K562 (cell line): ENCODE measurements at regions not wholly inside any gene's neighbourhood (a gene's known extent, or its start where the extent isn't known, plus 50 kb on each side); places are given as distances from the start of the nearest gene placed in this dataset.

Experiments
- ATAC-seq: fragments of 200-7000 bp; cut with Tn5 transposase; 3 replicates; pipeline ENCODE4 v1.9.1; 2020; ENCODE audit warnings: moderate library complexity
- BruUV-seq: library from RNA; stranded (reverse); fragments of 400-500 nt; replicated peaks from 2 replicates; lab custom pipeline; 2021; lab: Mats Ljungman, UMichigan
- CTCF ChIA-PET: fragments of 300-600 bp; formaldehyde crosslinking; extraction: SDS; loops from one replicate; lab custom pipeline; 2021; ENCODE audit warnings: low intra/inter-chr PET ratio; lab: Yijun Ruan, JAX
- POLR2A ChIA-PET: fragments of 300-600, 350-650 bp; sonication (Branson Sonifier 250); formaldehyde crosslinking; extraction: SDS; loops from one replicate; lab custom pipeline; 2021; ENCODE audit warnings: antibody characterized with exemption, inconsistent platforms; lab: Yijun Ruan, JAX
- DNase-seq, 4 experiments: peaks; one replicate each; pipeline versions ENCODE4 v3.0.0 to v3.0.0-alpha.2; 2011 to 2018; ENCODE audit warnings: low spot score in 3 of 4, mixed read lengths in 3 of 4; ENCODE audit errors: extremely low read depth in 1 of 4
- FAIRE-seq: peaks from 2 replicates; lab custom pipeline; 2011; peaks lifted over from hg19 to GRCh38; lab: Jason Lieb, UNC
- H2AFZ ChIP-seq: 2 replicates; pipeline ENCODE4 v1.6.0; 2011; ENCODE audit warnings: low read depth, low read length, control low read depth, inconsistent platforms
- H3K27ac ChIP-seq: fragments of 200-600 bp; 3 replicates; pipeline ENCODE4 v1.8.0; 2011; ENCODE audit warnings: low read depth, mild to moderate bottlenecking, control low read depth, inconsistent platforms, low read length, moderate library complexity, mixed read lengths; ENCODE audit errors: extremely low read depth
- H3K27me3 ChIP-seq, 2 experiments: fragments of 300-600 bp in 1 of 2; 2 replicates in 1 of 2; 3 replicates in 1 of 2; pipeline versions ENCODE4 v1.6.0 to v1.8.0; 2011; ENCODE audit warnings: inconsistent platforms in 2 of 2, low read length in 2 of 2, mild to moderate bottlenecking in 1 of 2, mixed read lengths in 1 of 2, moderate library complexity in 1 of 2; ENCODE audit not compliant: control insufficient read depth in 2 of 2, insufficient read depth in 2 of 2
- H3K36me3 ChIP-seq: fragments of 300-600 bp; 3 replicates; pipeline ENCODE4 v1.8.0; 2011; ENCODE audit warnings: mild to moderate bottlenecking, low read length, inconsistent platforms; ENCODE audit not compliant: control insufficient read depth, insufficient read depth
- H3K4me1 ChIP-seq, 2 experiments: fragments of 200-600 bp in 1 of 2; replicated peaks in 1 of 2; 2 replicates in 1 of 2; 3 replicates in 1 of 2; pipeline versions ENCODE4 v1.5.1 to v1.8.0; 2011; ENCODE audit warnings: inconsistent platforms in 2 of 2, low read length in 2 of 2, mild to moderate bottlenecking in 1 of 2, mixed read lengths in 1 of 2, moderate library complexity in 1 of 2; ENCODE audit not compliant: control insufficient read depth in 2 of 2, insufficient read depth in 2 of 2
- H3K4me2 ChIP-seq: 2 replicates; pipeline ENCODE4 v1.6.1; 2011; ENCODE audit warnings: low read length, control low read depth, inconsistent platforms, mixed read lengths; ENCODE audit not compliant: insufficient read depth
- H3K4me3 ChIP-seq: fragments of 200-600 bp; sonication (generic), shearing (Covaris generic); 2 replicates; pipeline ENCODE4 v1.5.1; 2016; ENCODE audit warnings: control low read depth, inconsistent platforms
- H3K79me2 ChIP-seq: fragments of 200-600 bp; 3 replicates; pipeline ENCODE4 v1.8.0; 2011; ENCODE audit warnings: low read length, inconsistent platforms; ENCODE audit not compliant: control insufficient read depth, insufficient read depth
- H3K9ac ChIP-seq, 2 experiments: 2 replicates each; pipeline versions ENCODE4 v1.6.0 to v1.6.1; 2011; ENCODE audit warnings: low read depth in 2 of 2, low read length in 2 of 2, control low read depth in 1 of 2, inconsistent platforms in 1 of 2, mild to moderate bottlenecking in 1 of 2, mixed read lengths in 1 of 2; ENCODE audit not compliant: insufficient read depth in 1 of 2
- H3K9me1 ChIP-seq: one replicate; pipeline ENCODE4 v1.6.0; 2011; ENCODE audit warnings: inconsistent platforms, mild to moderate bottlenecking, low read length, moderate library complexity; ENCODE audit not compliant: control insufficient read depth, insufficient read depth
- H3K9me3 ChIP-seq: replicated peaks from 2 replicates; pipeline ENCODE4 v1.5.1; 2011; ENCODE audit warnings: low read depth, low read length, inconsistent platforms; ENCODE audit not compliant: control insufficient read depth, insufficient read depth
- H4K20me1 ChIP-seq: replicated peaks from 2 replicates; pipeline ENCODE4 v1.6.1; 2011; ENCODE audit warnings: low read length, inconsistent platforms, mixed read lengths; ENCODE audit not compliant: control insufficient read depth, insufficient read depth
- BCOR ChIP-seq: fragments of 450-650 bp; IDR thresholded peaks from 2 replicates; pipeline ENCODE4 v1.6.1; 2016
- CCNT2 ChIP-seq: IDR thresholded peaks from 2 replicates; pipeline ENCODE4 v1.6.1; 2011; ENCODE audit warnings: borderline replicate concordance, low read depth, mild to moderate bottlenecking, moderate library complexity, mixed read lengths, low read length; ENCODE audit not compliant: insufficient read length; ENCODE audit errors: extremely low read depth
- CEBPB ChIP-seq: fragments of 450-650 bp; IDR thresholded peaks from 2 replicates; pipeline ENCODE4 v1.6.1; 2016; ENCODE audit warnings: missing genetic modification characterization, missing compliant biosample characterization
- COPS2 ChIP-seq: fragments of 450-650 bp; conservative IDR thresholded peaks from 2 replicates; pipeline ENCODE4 v1.6.1; 2016; ENCODE audit warnings: mild to moderate bottlenecking, moderate library complexity
- EWSR1 ChIP-seq: fragments of 450-650 bp; IDR thresholded peaks from 2 replicates; pipeline ENCODE4 v1.6.1; 2018; ENCODE audit warnings: borderline replicate concordance, mild to moderate bottlenecking, low read depth, moderate library complexity; ENCODE audit not compliant: partially characterized antibody
- MLLT1 ChIP-seq, 2 experiments: fragments of 450-650 bp; IDR thresholded peaks; 2 replicates each; pipeline ENCODE4 v1.6.1; 2016
- MLX ChIP-seq, 2 experiments: fragments of 450-650 bp in 1 of 2; sonication (generic) in 1 of 2; formaldehyde crosslinking; conservative IDR thresholded peaks; 2 replicates each; pipeline versions ENCODE4 v1.4.0 to v1.8.1; 2020 to 2022; ENCODE audit warnings: mild to moderate bottlenecking in 1 of 2, missing genetic modification reagents in 1 of 2
- NCOA1 ChIP-seq: fragments of 450-650 bp; IDR thresholded peaks from 2 replicates; pipeline ENCODE4 v1.6.1; 2016; ENCODE audit warnings: low read depth
- RBM34 ChIP-seq: fragments of 200-400 bp; formaldehyde crosslinking; IDR thresholded peaks from 2 replicates; pipeline ENCODE4 v1.6.1; 2018; ENCODE audit warnings: low read length, borderline replicate concordance; ENCODE audit not compliant: insufficient read depth
- RNF219 ChIP-seq: fragments of 250-450 bp; sonication (Bioruptor Pico); IDR thresholded peaks from 2 replicates; pipeline ENCODE4 v1.5.0; 2022; ENCODE audit warnings: mild to moderate bottlenecking
- TAF7 ChIP-seq: fragments of 450-650 bp; IDR thresholded peaks from 2 replicates; pipeline ENCODE4 v1.6.1; 2016; ENCODE audit warnings: missing genetic modification characterization, missing compliant biosample characterization
- TSC22D4 ChIP-seq: fragments of 450-650 bp; IDR thresholded peaks from 2 replicates; pipeline ENCODE4 v1.6.1; 2016; ENCODE audit warnings: missing genetic modification characterization, missing biosample characterization, control low read depth
- ZBTB17 ChIP-seq: fragments of 450-650 bp; formaldehyde crosslinking; IDR thresholded peaks from 2 replicates; pipeline ENCODE4 v1.4.0; 2020; ENCODE audit warnings: mild to moderate bottlenecking
- ZBTB5 ChIP-seq: fragments of 450-650 bp; IDR thresholded peaks from 2 replicates; pipeline ENCODE4 v1.6.1; 2017; ENCODE audit warnings: antibody characterized with exemption
- ZNF324 ChIP-seq: fragments of 250-450 bp; sonication (Bioruptor Pico); IDR thresholded peaks from 2 replicates; pipeline ENCODE4 v1.4.0; 2020; ENCODE audit warnings: mild to moderate bottlenecking
- ZNF764 ChIP-seq: fragments of 250-450 bp; sonication (Bioruptor Pico); IDR thresholded peaks from 2 replicates; pipeline ENCODE4 v1.4.0; 2020; ENCODE audit warnings: low read depth, mild to moderate bottlenecking, moderate library complexity
- WGBS: fragments of 100-300 bp; shearing (Covaris generic); methylation state at CpG from one replicate; pipeline ENCODE4 v1.1.6; 2016; ENCODE audit warnings: low coverage, mixed read lengths; ENCODE audit not compliant: insufficient coverage; ENCODE audit errors: missing lambda C conversion rate; 5-methylcytosine and 5-hydroxymethylcytosine counted together
- in situ Hi-C: fragments of 300-500 bp; cut with MboI; formaldehyde crosslinking; loops from 4 replicates; pipeline ENCODE4 v1.15.0; 2018; ENCODE audit warnings: inconsistent platforms, mixed read lengths
- intact Hi-C: fragments of 100-400 bp; cut with micrococcal nuclease; formaldehyde crosslinking; loops from 2 replicates; pipeline ENCODE4 v1.14.2; 2022

- no peak overlapping the region for H2AFZ ChIP-seq
- H3K4me3 ChIP-seq, result no peak overlapping the region
- in situ Hi-C loops (no loop called here), intact Hi-C loops (no loop called here)
- no peaks in the 10 kb centered on the region; a peak in 1 of 5 replicates for H3K4me1 ChIP-seq
- no peak for TF ChIP-seq BCOR
- no peak for TF ChIP-seq CEBPB
- TF ChIP-seq RNF219 (CRISPR knock-in tag), result no peak
- TF ChIP-seq EWSR1, result no peak
- TF ChIP-seq ZBTB5, result no peak
- no peak for TF ChIP-seq CCNT2
- TF ChIP-seq TAF7, result no peak
- TF ChIP-seq NCOA1, result no peak
- TF ChIP-seq ZBTB17 (CRISPR knock-in tag), result no peak
- TF ChIP-seq TSC22D4 (tag), result no peak
- TF ChIP-seq COPS2, result no peak
- no peak for TF ChIP-seq ZNF324 (CRISPR knock-in tag)
- no peak for TF ChIP-seq MLLT1 (IDR thresholded peaks at IDR 0.05)
- TF ChIP-seq ZNF764 (CRISPR knock-in tag), result no peak
- TF ChIP-seq RBM34, result no peak
- TF ChIP-seq MLX (CRISPR knock-in tag; conservative IDR thresholded peaks at IDR 0.05), result no peak
- H3K36me3 ChIP-seq, result no peaks in the 10 kb centered on the region
- ATAC-seq (no peak), FAIRE-seq (no peak), DNase-seq (no peak)
- H3K4me2 ChIP-seq, result no peak overlapping the region
- H3K27ac ChIP-seq, result no peak overlapping the region
- no TSS peak for BruUV-seq
- peaks cover 4% of the 10 kb centered on the region; the same call in 1 of the 2 replicates for H4K20me1 ChIP-seq
- peaks cover 4% of the 10 kb centered on the region for H3K9me1 ChIP-seq
- ChIA-PET POLR2A (no interaction called here), CTCF (no interaction called here)
- no peaks in the 10 kb centered on the region for H3K79me2 ChIP-seq
- H3K9ac ChIP-seq, result no peak overlapping the region
- 0% methylated on average over 3 of the region's 3 CpGs for WGBS
- H3K27me3 ChIP-seq, result peaks cover 13 to 22% of the 10 kb centered on the region in 2 experiments
- H3K9me3 ChIP-seq, result no peaks in the 10 kb centered on the region
Measured at GRCh38 chr10:3225561-3225960, 53.0 kb upstream of the PITRM1 start.
